ENCODE measurements at regions not wholly inside any gene's neighbourhood (a gene's known extent, or its start where the extent isn't known, plus 50 kb on each side); places are given as distances from the start of the nearest gene placed in this dataset.

DNA sequence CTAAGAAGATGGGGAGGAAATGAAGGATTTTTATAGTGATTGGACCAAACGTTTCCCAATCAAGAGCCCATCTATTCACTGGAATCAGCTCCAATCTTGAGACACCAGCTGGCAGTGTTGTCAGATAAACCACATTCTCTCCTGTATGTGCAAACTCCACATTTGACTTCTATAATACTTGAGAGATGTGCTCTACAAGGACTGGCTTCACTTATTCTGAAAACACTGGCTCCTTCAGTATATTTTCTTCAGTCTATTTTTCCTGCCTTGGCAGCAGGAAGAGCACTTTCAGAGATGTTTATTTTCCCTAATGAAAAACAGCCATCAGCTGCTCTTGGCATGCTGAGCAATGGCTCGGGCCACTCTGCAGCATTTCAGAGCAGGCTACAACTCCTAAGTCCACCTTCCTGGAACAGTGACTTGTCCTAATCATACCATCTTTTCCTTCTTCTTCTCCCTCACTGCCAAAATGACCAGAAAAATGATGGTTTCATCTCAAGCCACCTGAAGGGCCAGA lies 96.9 kb upstream of the FSTL4 start:
- H3K9me3 ChIP-seq = no peaks in the 10 kb centered on the region
- no peaks in the 10 kb centered on the region for H3K27me3 ChIP-seq
- no peaks in the 10 kb centered on the region for H3K36me3 ChIP-seq
- ATAC-seq (no peak), DNase-seq (no peak)
- no peaks in the 10 kb centered on the region for H3K4me1 ChIP-seq
- H3K4me3 ChIP-seq = no peak overlapping the region
- H3K27ac ChIP-seq = no peak overlapping the region
- WGBS (ENCODE audit: insufficient coverage, low coverage, low lambda C conversion rate, missing lambda C conversion rate) = 25% methylated on average over 2 of the region's 2 CpGs
- intact Hi-C loops (cut with DNase I) = no loop called here
- TF ChIP-seq POLR2A (IDR thresholded peaks at IDR 0.05) = no peak
- TF ChIP-seq, protein P1, sequence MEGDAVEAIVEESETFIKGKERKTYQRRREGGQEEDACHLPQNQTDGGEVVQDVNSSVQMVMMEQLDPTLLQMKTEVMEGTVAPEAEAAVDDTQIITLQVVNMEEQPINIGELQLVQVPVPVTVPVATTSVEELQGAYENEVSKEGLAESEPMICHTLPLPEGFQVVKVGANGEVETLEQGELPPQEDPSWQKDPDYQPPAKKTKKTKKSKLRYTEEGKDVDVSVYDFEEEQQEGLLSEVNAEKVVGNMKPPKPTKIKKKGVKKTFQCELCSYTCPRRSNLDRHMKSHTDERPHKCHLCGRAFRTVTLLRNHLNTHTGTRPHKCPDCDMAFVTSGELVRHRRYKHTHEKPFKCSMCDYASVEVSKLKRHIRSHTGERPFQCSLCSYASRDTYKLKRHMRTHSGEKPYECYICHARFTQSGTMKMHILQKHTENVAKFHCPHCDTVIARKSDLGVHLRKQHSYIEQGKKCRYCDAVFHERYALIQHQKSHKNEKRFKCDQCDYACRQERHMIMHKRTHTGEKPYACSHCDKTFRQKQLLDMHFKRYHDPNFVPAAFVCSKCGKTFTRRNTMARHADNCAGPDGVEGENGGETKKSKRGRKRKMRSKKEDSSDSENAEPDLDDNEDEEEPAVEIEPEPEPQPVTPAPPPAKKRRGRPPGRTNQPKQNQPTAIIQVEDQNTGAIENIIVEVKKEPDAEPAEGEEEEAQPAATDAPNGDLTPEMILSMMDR (IDR thresholded peaks at IDR 0.05) = no peak

DNA sequence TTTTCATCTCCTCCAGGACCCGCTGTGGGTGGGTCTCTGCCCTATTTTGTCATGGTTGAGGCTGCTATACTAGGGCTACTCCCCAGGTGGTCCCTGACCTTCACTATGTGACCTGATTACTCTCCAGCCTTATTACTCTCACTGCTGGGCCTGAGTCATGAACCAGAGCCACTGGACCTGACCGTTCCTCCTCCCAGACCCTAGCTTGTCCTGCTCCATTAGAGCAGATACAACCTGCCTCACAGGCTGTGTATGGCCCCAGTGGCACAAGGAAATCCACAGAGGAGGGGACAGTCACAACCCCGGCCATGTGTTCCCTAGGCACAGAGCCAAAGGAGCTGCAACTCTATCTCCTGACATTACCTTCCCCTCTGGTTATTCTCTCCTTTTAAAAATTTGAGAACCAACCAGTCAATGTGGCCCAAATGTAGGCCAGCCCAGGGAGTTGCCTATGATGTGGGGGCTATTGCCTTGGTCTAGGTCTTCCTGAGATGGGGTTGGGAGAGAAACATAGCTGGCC lies 96.0 kb upstream of the FSTL4 start:
- WGBS (ENCODE audit: insufficient coverage, low coverage, low lambda C conversion rate, missing lambda C conversion rate) = 79% methylated on average over 3 of the region's 3 CpGs

GRCh38 chr5:133707629-133708028 lies 95.3 kb upstream of the FSTL4 start:
- no peak for ATAC-seq
- Histone ChIP-seq H3K4me1 (no peaks in the 10 kb centered on the region), H3K36me3 (no peaks in the 10 kb centered on the region), H3K27me3 (no peaks in the 10 kb centered on the region), H3K27ac (no peak overlapping the region), H3K9me3 (no peaks in the 10 kb centered on the region), H3K4me3 (no peak overlapping the region)
- TF ChIP-seq POLR2A (IDR thresholded peaks at IDR 0.05) = no peak
- TF ChIP-seq, protein P1 (IDR thresholded peaks at IDR 0.05) = no peak
- intact Hi-C loops (cut with DNase I) = no loop called here
- no peak for DNase-seq
- 39% methylated on average over 2 of the region's 2 CpGs for whole genome bisulfite sequencing (ENCODE audit: insufficient coverage, low coverage, low lambda C conversion rate, missing lambda C conversion rate)

More for the DNA sequence above, 96.0 kb upstream of the FSTL4 start:
- no peaks in the 10 kb centered on the region for H3K9me3 ChIP-seq
- no peak for ATAC-seq
- no peak for DNase-seq
- H3K36me3 ChIP-seq = no peaks in the 10 kb centered on the region
- intact Hi-C loops (cut with DNase I) = no loop called here
- no peaks in the 10 kb centered on the region for H3K27me3 ChIP-seq
- TF ChIP-seq, protein P1 (IDR thresholded peaks at IDR 0.05) = no peak
- TF ChIP-seq POLR2A (IDR thresholded peaks at IDR 0.05) = no peak
- H3K4me1 ChIP-seq = no peaks in the 10 kb centered on the region
- H3K27ac ChIP-seq = no peak overlapping the region
- H3K4me3 ChIP-seq = no peak overlapping the region

DNA sequence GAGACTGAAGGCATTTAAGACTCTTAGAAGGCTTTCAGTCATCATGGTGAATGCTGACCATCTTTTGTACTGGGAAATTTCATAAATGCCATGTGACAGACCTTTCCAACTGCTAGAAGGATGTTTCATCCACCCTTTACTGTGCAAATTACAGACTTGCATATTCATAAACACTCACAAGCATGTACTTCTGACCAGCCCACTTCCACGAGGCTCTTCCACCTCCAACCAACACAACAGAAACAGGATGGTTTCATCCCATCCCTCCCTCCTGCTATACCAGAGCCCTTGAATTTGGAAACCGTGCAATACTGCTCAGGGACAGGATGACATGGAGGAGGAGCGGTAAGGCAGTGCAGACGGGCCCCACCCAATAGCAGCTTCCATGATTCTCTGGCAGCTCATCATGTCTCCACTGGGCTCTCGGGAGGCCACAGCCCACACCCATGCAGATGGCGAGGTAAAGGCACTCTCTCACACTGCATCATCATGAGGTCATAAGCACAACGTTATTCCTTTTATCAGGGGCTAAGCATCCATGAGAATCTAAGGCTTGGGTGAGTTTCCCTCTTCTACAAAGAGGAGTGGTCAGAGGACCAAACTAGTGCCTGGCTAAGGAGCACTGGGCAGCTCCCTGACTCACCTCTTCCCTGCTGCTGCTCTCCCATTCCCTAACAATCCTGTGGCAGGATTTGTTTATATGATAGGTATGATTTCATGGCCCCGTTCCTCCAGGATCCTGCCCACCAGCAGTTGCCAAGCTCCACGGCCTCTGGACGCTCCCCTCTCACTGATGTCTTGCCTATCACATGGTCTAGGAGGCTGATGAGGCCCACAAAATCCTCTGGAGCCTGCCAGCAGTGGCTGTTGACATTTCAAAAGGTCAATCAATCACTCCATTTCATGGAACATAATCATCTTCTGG lies 94.4 kb upstream of the FSTL4 start:
- WGBS (ENCODE audit: insufficient coverage, low coverage, low lambda C conversion rate, missing lambda C conversion rate) = 60% methylated on average over 6 of the region's 10 CpGs
- Histone ChIP-seq H3K27ac (no peak overlapping the region), H3K27me3 (no peaks in the 10 kb centered on the region), H3K4me1 (no peaks in the 10 kb centered on the region), H3K4me3 (no peak overlapping the region), H3K9me3 (no peaks in the 10 kb centered on the region), H3K36me3 (no peaks in the 10 kb centered on the region)
- TF ChIP-seq, protein P1 (IDR thresholded peaks at IDR 0.05) = no peak
- TF ChIP-seq POLR2A (IDR thresholded peaks at IDR 0.05) = no peak
- DNase-seq = no peak
- intact Hi-C loops (cut with DNase I) = no loop called here
- no peak for ATAC-seq

Measured in right lobe of liver (tissue), 6 donors.